ENCODE measurements at regions not wholly inside any gene's neighbourhood (a gene's known extent, or its start where the extent isn't known, plus 50 kb on each side); places are given as distances from the start of the nearest gene placed in this dataset.

DNA sequence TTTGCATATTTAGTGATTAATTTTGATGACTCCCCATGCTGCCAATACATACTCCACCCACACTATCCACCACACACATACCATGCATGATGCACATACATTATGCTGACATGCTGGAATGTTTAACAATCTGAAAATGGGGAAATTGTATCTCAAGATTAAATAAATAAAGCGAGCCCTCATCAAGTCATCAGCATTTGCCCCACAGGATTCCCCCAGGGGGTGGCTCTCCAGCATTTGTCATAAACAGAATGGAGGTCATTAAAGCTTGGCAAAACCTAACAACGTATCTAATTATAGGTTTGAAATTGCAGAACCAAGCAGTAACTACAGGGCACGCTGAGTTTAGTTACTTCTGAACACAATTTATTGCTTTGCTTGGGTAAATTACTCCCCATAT is 141.2 kb upstream of the TACR1 start:
- TF ChIP-seq, protein P1, sequence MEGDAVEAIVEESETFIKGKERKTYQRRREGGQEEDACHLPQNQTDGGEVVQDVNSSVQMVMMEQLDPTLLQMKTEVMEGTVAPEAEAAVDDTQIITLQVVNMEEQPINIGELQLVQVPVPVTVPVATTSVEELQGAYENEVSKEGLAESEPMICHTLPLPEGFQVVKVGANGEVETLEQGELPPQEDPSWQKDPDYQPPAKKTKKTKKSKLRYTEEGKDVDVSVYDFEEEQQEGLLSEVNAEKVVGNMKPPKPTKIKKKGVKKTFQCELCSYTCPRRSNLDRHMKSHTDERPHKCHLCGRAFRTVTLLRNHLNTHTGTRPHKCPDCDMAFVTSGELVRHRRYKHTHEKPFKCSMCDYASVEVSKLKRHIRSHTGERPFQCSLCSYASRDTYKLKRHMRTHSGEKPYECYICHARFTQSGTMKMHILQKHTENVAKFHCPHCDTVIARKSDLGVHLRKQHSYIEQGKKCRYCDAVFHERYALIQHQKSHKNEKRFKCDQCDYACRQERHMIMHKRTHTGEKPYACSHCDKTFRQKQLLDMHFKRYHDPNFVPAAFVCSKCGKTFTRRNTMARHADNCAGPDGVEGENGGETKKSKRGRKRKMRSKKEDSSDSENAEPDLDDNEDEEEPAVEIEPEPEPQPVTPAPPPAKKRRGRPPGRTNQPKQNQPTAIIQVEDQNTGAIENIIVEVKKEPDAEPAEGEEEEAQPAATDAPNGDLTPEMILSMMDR (IDR thresholded peaks at IDR 0.05): no peak
- no peak for TF ChIP-seq POLR2A (IDR thresholded peaks at IDR 0.05)
- H3K27ac ChIP-seq: no peak overlapping the region
- H3K9me3 ChIP-seq: no peaks in the 10 kb centered on the region
- no peak for DNase-seq
- WGBS, 2 donors: 69 to 76% methylated on average over 3 of the region's 3 CpGs
- no peaks in the 10 kb centered on the region for H3K4me1 ChIP-seq
- H3K36me3 ChIP-seq (ENCODE audit: low read depth, missing control alignments): no peaks in the 10 kb centered on the region
- no peak overlapping the region for H3K4me3 ChIP-seq
- intact Hi-C loops (cut with DNase I; ENCODE audit: low total_unique reads): no loop called here
- no peaks in the 10 kb centered on the region for H3K27me3 ChIP-seq

DNA sequence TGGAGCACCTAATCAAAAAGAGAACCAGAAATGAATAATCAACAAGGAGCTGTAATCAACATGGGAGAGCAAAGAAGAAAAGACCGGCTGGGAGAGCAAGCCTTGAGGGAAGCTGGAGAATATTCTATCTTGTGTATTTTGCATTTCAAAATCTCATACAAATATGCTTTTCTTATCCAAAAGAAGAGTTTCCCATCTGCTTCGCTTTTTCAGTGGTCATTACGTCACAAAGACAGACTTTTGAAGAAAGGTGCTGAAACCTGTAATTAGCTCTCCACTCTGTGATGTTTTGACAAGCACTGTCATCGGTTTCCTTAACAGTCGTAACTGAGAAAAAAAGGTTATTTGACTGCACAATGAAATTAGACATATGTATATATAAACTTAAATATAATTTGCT is 139.1 kb upstream of the TACR1 start:
- 90 to 92% methylated on average over 5 of the region's 5 CpGs for WGBS, 2 donors
- H3K4me1 ChIP-seq: no peaks in the 10 kb centered on the region
- H3K36me3 ChIP-seq (ENCODE audit: low read depth, missing control alignments): no peaks in the 10 kb centered on the region
- H3K27me3 ChIP-seq: no peaks in the 10 kb centered on the region
- no peak for DNase-seq
- TF ChIP-seq, protein P1 (IDR thresholded peaks at IDR 0.05): no peak
- TF ChIP-seq POLR2A (IDR thresholded peaks at IDR 0.05): no peak
- H3K27ac ChIP-seq: no peak overlapping the region
- intact Hi-C loops (cut with DNase I; ENCODE audit: low total_unique reads): no loop called here
- no peak overlapping the region for H3K4me3 ChIP-seq
- no peaks in the 10 kb centered on the region for H3K9me3 ChIP-seq

DNA sequence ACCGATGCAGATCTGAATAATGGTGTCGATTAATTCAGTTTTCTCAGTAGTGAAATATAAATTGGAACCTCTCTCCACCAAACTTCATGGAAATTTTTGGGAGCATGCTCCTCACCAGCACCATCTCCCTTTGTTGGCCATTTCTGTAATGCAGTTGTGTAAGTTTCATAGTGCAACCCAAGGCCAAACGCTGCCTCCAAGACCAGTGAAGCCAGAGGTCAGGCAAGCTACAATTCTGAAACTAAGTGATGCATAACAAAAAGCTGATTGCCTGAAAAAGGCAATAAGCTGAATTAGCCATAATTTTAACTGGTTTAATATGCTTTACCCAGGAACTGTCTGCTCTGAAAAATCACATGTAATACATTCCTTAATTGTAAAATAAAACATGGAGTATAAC is 138.3 kb upstream of the TACR1 start:
- Histone ChIP-seq H3K9me3 (no peaks in the 10 kb centered on the region), H3K27ac (no peak overlapping the region), H3K36me3 (ENCODE audit: low read depth, missing control alignments) (no peaks in the 10 kb centered on the region), H3K27me3 (no peaks in the 10 kb centered on the region), H3K4me3 (no peak overlapping the region), H3K4me1 (no peaks in the 10 kb centered on the region)
- intact Hi-C loops (cut with DNase I; ENCODE audit: low total_unique reads): no loop called here
- 81 to 88% methylated on average over 3 of the region's 3 CpGs for WGBS, 2 donors
- DNase-seq: no peak
- TF ChIP-seq POLR2A (IDR thresholded peaks at IDR 0.05): no peak
- TF ChIP-seq, protein P1 (IDR thresholded peaks at IDR 0.05): no peak

DNA sequence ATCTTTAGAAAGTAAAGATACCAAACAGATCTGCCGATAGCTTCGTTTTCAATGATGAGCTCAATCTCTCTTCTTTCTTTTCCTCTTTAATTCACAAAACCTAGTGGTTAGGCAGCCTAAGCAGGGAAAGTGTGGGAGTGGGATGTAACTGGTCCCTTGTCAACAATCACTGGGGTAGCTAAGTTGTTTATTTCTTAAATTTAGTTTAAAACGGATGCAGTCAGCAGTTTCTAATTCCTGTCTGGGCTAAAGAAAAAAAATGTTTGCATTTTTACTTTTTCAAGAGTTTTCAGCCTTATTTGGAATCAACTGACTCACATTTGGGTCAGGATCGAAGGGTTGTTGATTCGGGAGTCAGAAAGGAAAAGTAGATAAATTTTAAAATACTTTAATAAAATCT is 137.7 kb upstream of the TACR1 start:
- Histone ChIP-seq H3K27ac (no peak overlapping the region), H3K9me3 (no peaks in the 10 kb centered on the region), H3K27me3 (no peaks in the 10 kb centered on the region), H3K36me3 (ENCODE audit: low read depth, missing control alignments) (no peaks in the 10 kb centered on the region), H3K4me1 (no peaks in the 10 kb centered on the region), H3K4me3 (no peak overlapping the region)
- no peak for DNase-seq
- WGBS, 2 donors: 52 to 58% methylated on average over 5 of the region's 5 CpGs
- intact Hi-C loops (cut with DNase I; ENCODE audit: low total_unique reads): no loop called here
- TF ChIP-seq, protein P1 (IDR thresholded peaks at IDR 0.05): no peak
- no peak for TF ChIP-seq POLR2A (IDR thresholded peaks at IDR 0.05)

DNA sequence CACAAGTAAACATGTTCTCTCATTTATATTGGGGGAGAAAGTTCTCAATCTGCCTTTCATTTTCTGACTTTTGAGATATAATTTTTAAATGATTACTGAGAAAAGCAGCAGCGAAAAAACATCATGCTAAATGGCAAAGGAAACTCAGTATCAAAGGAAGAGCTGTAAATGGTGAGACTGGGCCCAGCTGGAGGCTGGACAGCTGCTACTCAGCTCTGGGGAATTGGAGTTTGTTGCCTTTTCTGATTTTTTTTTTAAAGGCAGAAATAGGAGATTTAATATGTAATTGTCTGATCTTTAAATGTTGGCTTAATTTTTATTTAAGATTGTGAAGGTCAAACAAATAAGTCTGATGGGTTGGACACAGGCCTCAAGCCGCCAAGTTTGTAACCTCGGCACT is 137.1 kb upstream of the TACR1 start:
- H3K9me3 ChIP-seq: no peaks in the 10 kb centered on the region
- TF ChIP-seq POLR2A (IDR thresholded peaks at IDR 0.05): no peak
- TF ChIP-seq, protein P1 (IDR thresholded peaks at IDR 0.05): no peak
- intact Hi-C loops (cut with DNase I; ENCODE audit: low total_unique reads): no loop called here

More for the DNA sequence above, 137.1 kb upstream of the TACR1 start:
- no peaks in the 10 kb centered on the region for H3K27me3 ChIP-seq
- no peaks in the 10 kb centered on the region for H3K36me3 ChIP-seq (ENCODE audit: low read depth, missing control alignments)
- 65 to 67% methylated on average over 3 of the region's 3 CpGs for WGBS, 2 donors
- no peak for DNase-seq
- H3K4me1 ChIP-seq: no peaks in the 10 kb centered on the region
- no peak overlapping the region for H3K4me3 ChIP-seq
- no peak overlapping the region for H3K27ac ChIP-seq

All from testis (tissue), 2 donors.